ENCODE measurements at regions not wholly inside any gene's neighbourhood (a gene's known extent, or its start where the extent isn't known, plus 50 kb on each side); places are given as distances from the start of the nearest gene placed in this dataset.
A peak's percentile ranks its signal among the peaks of the same experiment; 100 is the strongest.

- Histone ChIP-seq H3K9me3 (no peaks in the 10 kb centered on the region), H3K36me3 (no peaks in the 10 kb centered on the region), H3K4me3 (no peak overlapping the region), H3K27me3 (no peaks in the 10 kb centered on the region), H3K27ac (no peak overlapping the region), H3K4me1 (no peaks in the 10 kb centered on the region)
- no peak for DNase-seq
- TF ChIP-seq POLR2A (IDR thresholded peaks at IDR 0.05), result no peak
- TF ChIP-seq CTCF (IDR thresholded peaks at IDR 0.05), result no peak
- intact Hi-C loops (cut with DNase I; ENCODE audit: low total_unique reads), result no loop called here
These were observed 106.6 kb downstream of the BTG1 start for GRCh38 chr12:92039046-92039445.

- TF ChIP-seq CTCF (IDR thresholded peaks at IDR 0.05), result no peak
- TF ChIP-seq POLR2A (IDR thresholded peaks at IDR 0.05), result no peak
- Histone ChIP-seq H3K4me1 (no peaks in the 10 kb centered on the region), H3K27me3 (no peaks in the 10 kb centered on the region), H3K27ac (no peak overlapping the region), H3K36me3 (no peaks in the 10 kb centered on the region), H3K4me3 (no peak overlapping the region), H3K9me3 (no peaks in the 10 kb centered on the region)
- no peak for DNase-seq
- intact Hi-C loops (cut with DNase I; ENCODE audit: low total_unique reads), result no loop called here
These were observed 107.2 kb downstream of the BTG1 start for GRCh38 chr12:92038476-92038875.

GRCh38 chr12:92036771-92037453 lies 108.7 kb downstream of the BTG1 start:
- no peak overlapping the region for H3K27ac ChIP-seq
- no peak overlapping the region for H3K4me3 ChIP-seq
- intact Hi-C loops (cut with DNase I; ENCODE audit: low total_unique reads), result no loop called here
- H3K27me3 ChIP-seq, result no peaks in the 10 kb centered on the region
- H3K36me3 ChIP-seq, result no peaks in the 10 kb centered on the region
- no peaks in the 10 kb centered on the region for H3K9me3 ChIP-seq
- H3K4me1 ChIP-seq, result no peaks in the 10 kb centered on the region
- DNase-seq, result no peak
- TF ChIP-seq CTCF (IDR thresholded peaks at IDR 0.05), result no peak
- TF ChIP-seq POLR2A (IDR thresholded peaks at IDR 0.05), result no peak

GRCh38 chr12:92036061-92036620 lies 109.5 kb downstream of the BTG1 start:
- intact Hi-C loops (cut with DNase I; ENCODE audit: low total_unique reads), result no loop called here
- no peak overlapping the region for H3K4me3 ChIP-seq
- no peaks in the 10 kb centered on the region for H3K36me3 ChIP-seq
- H3K27me3 ChIP-seq, result no peaks in the 10 kb centered on the region
- no peak for DNase-seq
- no peaks in the 10 kb centered on the region for H3K4me1 ChIP-seq
- TF ChIP-seq POLR2A (IDR thresholded peaks at IDR 0.05) (no peak), CTCF (IDR thresholded peaks at IDR 0.05) (no peak)
- H3K27ac ChIP-seq, result peak overlapping the region in 1 of 2 donors; percentile 94
- no peaks in the 10 kb centered on the region for H3K9me3 ChIP-seq

GRCh38 chr12:92035477-92035876 lies 110.2 kb downstream of the BTG1 start:
- intact Hi-C loops (cut with DNase I; ENCODE audit: low total_unique reads), result no loop called here
- H3K27ac ChIP-seq, result peak overlapping the region; percentile 85 to 94
- DNase-seq, result no peak
- peak overlapping the region in 1 of 2 donors; percentile 17 for H3K4me3 ChIP-seq
- H3K36me3 ChIP-seq, result no peaks in the 10 kb centered on the region
- TF ChIP-seq CTCF (IDR thresholded peaks at IDR 0.05), result no peak
- TF ChIP-seq POLR2A (IDR thresholded peaks at IDR 0.05), result no peak
- no peaks in the 10 kb centered on the region for H3K9me3 ChIP-seq
- no peaks in the 10 kb centered on the region for H3K27me3 ChIP-seq
- H3K4me1 ChIP-seq, result no peaks in the 10 kb centered on the region

All from uterus (tissue), 3 donors.